ENCODE measurements at regions not wholly inside any gene's neighbourhood (a gene's known extent, or its start where the extent isn't known, plus 50 kb on each side); places are given as distances from the start of the nearest gene placed in this dataset.

- H3K79me2 ChIP-seq (ENCODE audit: insufficient read depth, low read length): no peaks in the 10 kb centered on the region
- ATAC-seq (ENCODE audit: insufficient read depth, low read depth): no peak
- no peak for DNase-seq
- no peaks in the 10 kb centered on the region for H3K27me3 ChIP-seq (ENCODE audit: insufficient read depth, low read length, poor library complexity)
- no peaks in the 10 kb centered on the region for H3K36me3 ChIP-seq (ENCODE audit: insufficient read depth, low read length)
- no peaks in the 10 kb centered on the region for H3K4me1 ChIP-seq (ENCODE audit: insufficient read depth, low read length)
- no peak for TF ChIP-seq CTCF (IDR thresholded peaks at IDR 0.05; ENCODE audit: borderline replicate concordance, extremely low read depth, low read length, poor library complexity, severe bottlenecking)
- no peak overlapping the region for H3K4me2 ChIP-seq (ENCODE audit: insufficient read depth, low read length)
- H3K27ac ChIP-seq (ENCODE audit: low read length): no peak overlapping the region
- no peak overlapping the region for H3K9ac ChIP-seq (ENCODE audit: low read depth, low read length)
- no peaks in the 10 kb centered on the region for H3K9me3 ChIP-seq (ENCODE audit: insufficient read depth, low read length, severe bottlenecking)
- H2AFZ ChIP-seq (ENCODE audit: low read depth, low read length): no peak overlapping the region
- no peak overlapping the region for H3K4me3 ChIP-seq (ENCODE audit: low read depth in 1 of 2, low read length in 2 of 2)
- H4K20me1 ChIP-seq (ENCODE audit: insufficient read depth, low read length): no peaks in the 10 kb centered on the region
These were observed 282.2 kb upstream of the SALL3 start for GRCh38 chr18:78697446-78697845.

GRCh38 chr18:78698914-78699313 is 280.7 kb upstream of the SALL3 start:
- no peak for ATAC-seq (ENCODE audit: insufficient read depth, low read depth)

GRCh38 chr18:78699499-78699898 is 280.1 kb upstream of the SALL3 start:
- H3K9ac ChIP-seq (ENCODE audit: low read depth, low read length): no peak overlapping the region
- H3K79me2 ChIP-seq (ENCODE audit: insufficient read depth, low read length): no peaks in the 10 kb centered on the region
- DNase-seq: no peak
- H3K36me3 ChIP-seq (ENCODE audit: insufficient read depth, low read length): no peaks in the 10 kb centered on the region
- no peaks in the 10 kb centered on the region for H3K27me3 ChIP-seq (ENCODE audit: insufficient read depth, low read length, poor library complexity)
- H3K4me3 ChIP-seq (ENCODE audit: low read depth in 1 of 2, low read length in 2 of 2): no peak overlapping the region
- H4K20me1 ChIP-seq (ENCODE audit: insufficient read depth, low read length): no peaks in the 10 kb centered on the region
- H3K27ac ChIP-seq (ENCODE audit: low read length): no peak overlapping the region
- ATAC-seq (ENCODE audit: insufficient read depth, low read depth): no peak
- H3K9me3 ChIP-seq (ENCODE audit: insufficient read depth, low read length, severe bottlenecking): no peaks in the 10 kb centered on the region
- no peak overlapping the region for H3K4me2 ChIP-seq (ENCODE audit: insufficient read depth, low read length)
- TF ChIP-seq CTCF (IDR thresholded peaks at IDR 0.05; ENCODE audit: borderline replicate concordance, extremely low read depth, low read length, poor library complexity, severe bottlenecking) (no peak), EZH2 (IDR thresholded peaks at IDR 0.05; ENCODE audit: borderline replicate concordance, low read depth, low read length, severe bottlenecking) (no peak)
- H2AFZ ChIP-seq (ENCODE audit: low read depth, low read length): no peak overlapping the region
- H3K4me1 ChIP-seq (ENCODE audit: insufficient read depth, low read length): no peaks in the 10 kb centered on the region

More at GRCh38 chr18:78698914-78699313, 280.7 kb upstream of the SALL3 start:
- H3K4me1 ChIP-seq (ENCODE audit: insufficient read depth, low read length): no peaks in the 10 kb centered on the region
- H3K4me2 ChIP-seq (ENCODE audit: insufficient read depth, low read length): no peak overlapping the region
- no peak for TF ChIP-seq EZH2 (IDR thresholded peaks at IDR 0.05; ENCODE audit: borderline replicate concordance, low read depth, low read length, severe bottlenecking)
- TF ChIP-seq CTCF (IDR thresholded peaks at IDR 0.05; ENCODE audit: borderline replicate concordance, extremely low read depth, low read length, poor library complexity, severe bottlenecking): no peak
- H3K27ac ChIP-seq (ENCODE audit: low read length): no peak overlapping the region
- no peak overlapping the region for H3K9ac ChIP-seq (ENCODE audit: low read depth, low read length)
- DNase-seq: no peak
- H4K20me1 ChIP-seq (ENCODE audit: insufficient read depth, low read length): no peaks in the 10 kb centered on the region
- H2AFZ ChIP-seq (ENCODE audit: low read depth, low read length): no peak overlapping the region
- no peaks in the 10 kb centered on the region for H3K9me3 ChIP-seq (ENCODE audit: insufficient read depth, low read length, severe bottlenecking)
- no peaks in the 10 kb centered on the region for H3K79me2 ChIP-seq (ENCODE audit: insufficient read depth, low read length)
- H3K4me3 ChIP-seq (ENCODE audit: low read depth in 1 of 2, low read length in 2 of 2): no peak overlapping the region
- H3K36me3 ChIP-seq (ENCODE audit: insufficient read depth, low read length): no peaks in the 10 kb centered on the region
- H3K27me3 ChIP-seq (ENCODE audit: insufficient read depth, low read length, poor library complexity): no peaks in the 10 kb centered on the region

GRCh38 chr18:78701771-78702396 is 277.7 kb upstream of the SALL3 start:
- Histone ChIP-seq H3K9me3 (ENCODE audit: insufficient read depth, low read length, severe bottlenecking) (no peaks in the 10 kb centered on the region), H3K36me3 (ENCODE audit: insufficient read depth, low read length) (no peaks in the 10 kb centered on the region), H4K20me1 (ENCODE audit: insufficient read depth, low read length) (no peaks in the 10 kb centered on the region), H2AFZ (ENCODE audit: low read depth, low read length) (no peak overlapping the region), H3K9ac (ENCODE audit: low read depth, low read length) (no peak overlapping the region), H3K79me2 (ENCODE audit: insufficient read depth, low read length) (no peaks in the 10 kb centered on the region), H3K4me2 (ENCODE audit: insufficient read depth, low read length) (no peak overlapping the region), H3K4me3 (ENCODE audit: low read depth in 1 of 2, low read length in 2 of 2) (no peak overlapping the region), H3K27me3 (ENCODE audit: insufficient read depth, low read length, poor library complexity) (no peaks in the 10 kb centered on the region), H3K27ac (ENCODE audit: low read length) (no peak overlapping the region), H3K4me1 (ENCODE audit: insufficient read depth, low read length) (no peaks in the 10 kb centered on the region)
- ATAC-seq (ENCODE audit: insufficient read depth, low read depth): no peak
- TF ChIP-seq CTCF (IDR thresholded peaks at IDR 0.05; ENCODE audit: borderline replicate concordance, extremely low read depth, low read length, poor library complexity, severe bottlenecking): no peak
- no peak for DNase-seq

All from DND-41 (cell line).